Brain pericyte (primary cell): ENCODE measurements at regions not wholly inside any gene's neighbourhood (a gene's known extent, or its start where the extent isn't known, plus 50 kb on each side); places are given as distances from the start of the nearest gene placed in this dataset.

ENCODE experiments used
- DNase-seq: peaks from one replicate; pipeline ENCODE4 v3.0.0-alpha.2; 2012; ENCODE audit warnings: low read depth, low spot score

- no peak for DNase-seq
These were observed 101.4 kb downstream of the TOMM20 start for GRCh38 chr1:235027076-235027861.

GRCh38 chr1:235025422-235025984, 103.1 kb downstream of the TOMM20 start:
- DNase-seq, result no peak

GRCh38 chr1:235024711-235025421, 103.8 kb downstream of the TOMM20 start:
- DNase-seq, result no peak

- no peak for DNase-seq
These were observed 104.8 kb downstream of the TOMM20 start for GRCh38 chr1:235023711-235024439.

DNA sequence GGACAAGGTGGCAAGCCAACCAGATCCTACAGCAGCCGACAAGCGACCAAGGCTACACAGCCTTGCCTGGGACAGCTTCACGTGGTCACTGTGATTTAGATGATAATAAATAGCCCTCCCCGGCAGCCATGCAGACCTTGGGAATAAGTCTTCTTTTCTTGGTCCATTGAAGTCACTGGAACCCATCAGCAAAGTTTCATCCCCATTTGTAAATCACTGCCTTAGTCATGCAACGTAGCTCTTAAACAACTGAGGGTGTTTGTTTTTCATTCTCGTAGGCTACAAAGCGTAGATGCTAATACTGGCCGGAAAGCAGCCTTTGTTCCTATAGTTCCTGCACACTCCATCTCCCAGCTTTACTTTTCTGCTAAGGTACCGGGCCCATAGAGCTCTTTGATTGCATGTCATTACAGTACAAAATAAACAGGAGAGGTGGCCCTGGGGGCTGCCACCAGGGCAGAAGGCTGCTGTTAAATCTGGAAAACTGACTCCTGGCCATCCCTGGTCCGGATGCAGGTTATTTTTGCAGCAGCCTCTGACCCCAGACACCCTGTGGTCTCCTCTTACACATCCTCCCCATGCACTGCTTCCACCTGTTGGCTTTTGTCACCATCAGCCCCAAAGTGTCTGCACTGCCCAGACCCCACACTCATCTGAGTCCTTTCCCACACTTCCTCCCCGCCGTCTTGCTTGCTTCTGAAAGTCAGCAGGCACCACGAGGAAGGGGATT, 105.5 kb downstream of the TOMM20 start:
- no peak for DNase-seq

DNA sequence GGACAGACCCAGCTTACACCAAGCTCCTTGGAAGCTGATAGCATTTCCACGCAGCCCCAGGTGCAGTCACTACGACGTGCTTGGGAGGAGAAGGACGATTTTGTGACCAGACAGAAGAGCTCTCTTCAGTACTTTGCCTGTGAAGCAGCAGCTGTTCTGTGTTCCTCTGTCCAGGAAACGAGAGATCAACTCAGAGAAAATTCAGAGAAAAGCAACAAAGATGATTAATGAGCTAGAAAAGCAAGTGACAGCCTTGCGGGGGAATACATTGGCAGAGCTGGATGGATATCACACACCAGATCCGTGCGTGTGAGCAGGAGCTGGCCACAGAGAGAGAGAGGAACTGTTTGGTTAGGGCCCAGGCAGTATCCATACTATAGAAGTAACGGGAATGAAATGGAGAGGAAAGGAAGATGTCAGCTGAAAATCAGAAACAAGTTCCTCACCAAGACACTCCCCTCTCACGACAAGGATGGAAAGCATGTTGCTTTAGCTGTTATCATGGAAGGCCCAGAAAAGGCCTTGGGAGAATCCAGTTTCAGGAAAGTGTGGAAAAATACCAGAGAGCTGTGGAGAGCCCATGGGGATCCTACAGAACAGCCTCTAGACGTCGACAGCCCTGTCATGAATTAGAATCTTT, 106.2 kb downstream of the TOMM20 start:
- DNase-seq, result no peak

- no peak for DNase-seq
These were observed 106.8 kb downstream of the TOMM20 start for GRCh38 chr1:235021815-235022214.

- DNase-seq, result no peak
These were observed 107.3 kb downstream of the TOMM20 start for GRCh38 chr1:235021321-235021720.

DNA sequence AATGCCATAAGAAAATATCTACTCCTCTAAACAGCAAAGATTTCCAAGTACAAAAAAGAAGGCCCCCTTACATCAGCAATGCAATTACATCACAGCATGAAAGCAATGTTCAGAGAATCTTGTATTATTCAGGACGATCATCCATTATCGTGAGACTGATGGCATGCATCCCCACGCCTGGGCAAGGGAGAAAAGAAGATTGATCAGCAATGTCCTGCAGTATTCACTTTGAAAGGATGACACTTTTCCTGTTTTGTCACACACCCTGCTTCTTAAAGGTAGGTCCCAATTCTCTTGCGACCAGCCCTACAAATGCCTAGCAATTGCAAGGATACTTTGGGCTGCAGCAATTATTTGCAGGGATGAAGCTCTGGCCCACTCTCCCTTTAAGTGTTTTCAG, 108.7 kb downstream of the TOMM20 start:
- DNase-seq, result no peak

DNA sequence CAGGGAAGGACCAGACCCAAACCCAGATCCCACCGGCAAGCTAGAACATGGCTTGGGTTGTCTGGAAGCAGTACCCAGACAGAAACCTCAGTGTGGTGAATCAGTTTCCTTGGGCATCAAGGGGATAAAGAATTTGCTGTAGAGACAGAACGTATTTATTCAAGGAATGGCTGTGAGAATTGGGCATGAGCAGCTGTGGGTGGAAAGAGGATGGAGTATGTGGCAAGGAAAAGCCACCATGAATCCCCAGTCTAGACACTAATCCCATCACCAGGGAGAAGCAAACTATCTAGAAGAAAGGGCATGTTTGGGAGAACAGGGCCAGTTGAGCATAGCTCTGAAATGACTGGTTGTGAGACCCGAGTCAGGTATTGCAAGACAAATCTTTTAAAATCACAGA, 109.2 kb downstream of the TOMM20 start:
- DNase-seq, result no peak

GRCh38 chr1:235018720-235019444, 109.8 kb downstream of the TOMM20 start:
- DNase-seq, result no peak

GRCh38 chr1:235018161-235018560, 110.5 kb downstream of the TOMM20 start:
- DNase-seq, result no peak

GRCh38 chr1:235017719-235018118, 110.9 kb downstream of the TOMM20 start:
- no peak for DNase-seq

DNA sequence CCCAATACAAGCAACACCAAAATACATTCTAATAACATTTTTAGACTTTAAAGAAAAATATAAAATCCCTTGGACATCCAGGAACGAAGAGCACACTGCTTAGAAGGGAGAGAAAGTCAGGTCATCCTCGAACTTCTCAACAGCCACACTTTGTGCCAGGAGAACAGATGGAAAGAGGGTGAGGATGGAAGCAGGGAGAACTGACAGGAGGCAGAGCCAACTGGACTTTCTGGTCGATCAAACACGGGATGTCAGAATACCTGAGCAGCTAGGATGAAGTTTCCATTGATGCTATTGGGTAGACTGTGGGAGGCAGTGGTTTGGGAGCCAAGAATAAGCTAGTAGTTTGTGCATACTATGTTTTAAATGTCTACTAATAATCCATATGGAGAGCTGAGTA, 111.4 kb downstream of the TOMM20 start:
- DNase-seq, result no peak

- DNase-seq, result no peak
These were observed 113.2 kb downstream of the TOMM20 start for GRCh38 chr1:235015291-235015985.

- no peak for DNase-seq
These were observed 113.9 kb downstream of the TOMM20 start for GRCh38 chr1:235014756-235015155.

GRCh38 chr1:235013512-235013911, 115.1 kb downstream of the TOMM20 start:
- no peak for DNase-seq

- DNase-seq, result no peak
These were observed 116.0 kb downstream of the TOMM20 start for GRCh38 chr1:235012436-235013210.
